ENCODE measurements at regions not wholly inside any gene's neighbourhood (a gene's known extent, or its start where the extent isn't known, plus 50 kb on each side); places are given as distances from the start of the nearest gene placed in this dataset.

- TF ChIP-seq REST (IDR thresholded peaks at IDR 0.05; ENCODE audit: borderline replicate concordance), result no peak
- no peak for TF ChIP-seq SMC3 (conservative IDR thresholded peaks at IDR 0.05; ENCODE audit: poor library complexity)
Measured at GRCh38 chr12:86597431-86597830, 341.2 kb upstream of the MGAT4C start (continued).

GRCh38 chr12:86590296-86590695 is 334.1 kb upstream of the MGAT4C start:
- Histone ChIP-seq H3K79me2 (replicated peaks; ENCODE audit: insufficient read depth, low read length) (no peaks in the 10 kb centered on the region), H3K9me2 (ENCODE audit: insufficient read depth, low read length) (no peaks in the 10 kb centered on the region), H2AFZ (ENCODE audit: low read depth, low read length) (no peak overlapping the region), H3F3A (ENCODE audit: insufficient read depth, low read length, poor library complexity, severe bottlenecking) (no peaks in the 10 kb centered on the region), H3K9me3 (ENCODE audit: low read length) (no peaks in the 10 kb centered on the region), H3K36me3 (ENCODE audit: insufficient read depth, low read length) (no peaks in the 10 kb centered on the region), H3K4me3 (ENCODE audit: low read length) (no peak overlapping the region), H3K9ac (ENCODE audit: low read length) (no peak overlapping the region), H3K27me3 (ENCODE audit: insufficient read depth, low read depth, low read length) (no peaks in the 10 kb centered on the region), H3K4me2 (ENCODE audit: low read length) (no peak overlapping the region), H4K20me1 (ENCODE audit: insufficient read depth) (no peaks in the 10 kb centered on the region), H3K27ac (ENCODE audit: low read length) (no peak overlapping the region)
- TF ChIP-seq TAF1 (IDR thresholded peaks at IDR 0.05; ENCODE audit: low read depth), result no peak
- TF ChIP-seq EP300 (conservative IDR thresholded peaks at IDR 0.05; ENCODE audit: poor library complexity, severe bottlenecking), result no peak
- TF ChIP-seq SMC3 (conservative IDR thresholded peaks at IDR 0.05; ENCODE audit: poor library complexity), result no peak
- no peak for TF ChIP-seq REST (IDR thresholded peaks at IDR 0.05; ENCODE audit: borderline replicate concordance)
- no peak for TF ChIP-seq POLR2AphosphoS5 (IDR thresholded peaks at IDR 0.05)
- no peak for TF ChIP-seq EZH2 (IDR thresholded peaks at IDR 0.05; ENCODE audit: borderline replicate concordance, insufficient read depth, low read length, poor library complexity, severe bottlenecking)
- TF ChIP-seq MXI1 (conservative IDR thresholded peaks at IDR 0.05; ENCODE audit: poor library complexity, severe bottlenecking), result no peak
- no peak for TF ChIP-seq RAD21 (conservative IDR thresholded peaks at IDR 0.05)
- TF ChIP-seq CTCF (IDR thresholded peaks at IDR 0.05; ENCODE audit: poor library complexity, severe bottlenecking), result no peak

All from neural cell (in vitro differentiated cells).